ENCODE measurements at regions not wholly inside any gene's neighbourhood (a gene's known extent, or its start where the extent isn't known, plus 50 kb on each side); places are given as distances from the start of the nearest gene placed in this dataset.

- no peak for TF ChIP-seq CTCF (IDR thresholded peaks at IDR 0.05)
- Histone ChIP-seq H3K4me1 (ENCODE audit: control insufficient read depth in 1 of 2, insufficient read depth in 1 of 2, low read depth in 1 of 2, low read length in 1 of 2) (no peaks in the 10 kb centered on the region), H3K36me3 (no peaks in the 10 kb centered on the region), H3K9me3 (no peaks in the 10 kb centered on the region), H3K27me3 (peaks cover 52% of the 10 kb centered on the region), H3K27ac (no peak overlapping the region), H3K4me3 (ENCODE audit: low read depth in 1 of 2, low read length in 1 of 2) (no peak overlapping the region)
Observed at GRCh38 chr2:120666433-120666832, 69.2 kb upstream of the GLI2 start.

- Histone ChIP-seq H3K4me1 (ENCODE audit: control insufficient read depth in 1 of 2, insufficient read depth in 1 of 2, low read depth in 1 of 2, low read length in 1 of 2) (no peaks in the 10 kb centered on the region), H3K27ac (no peak overlapping the region), H3K27me3 (peaks cover 46% of the 10 kb centered on the region), H3K4me3 (ENCODE audit: low read depth in 1 of 2, low read length in 1 of 2) (no peak overlapping the region), H3K9me3 (no peaks in the 10 kb centered on the region), H3K36me3 (no peaks in the 10 kb centered on the region)
- no peak for TF ChIP-seq CTCF (IDR thresholded peaks at IDR 0.05)
Observed at GRCh38 chr2:120667981-120668380, 67.7 kb upstream of the GLI2 start.

- TF ChIP-seq CTCF (IDR thresholded peaks at IDR 0.05) = no peak
- Histone ChIP-seq H3K4me3 (ENCODE audit: low read depth in 1 of 2, low read length in 1 of 2) (no peak overlapping the region), H3K9me3 (no peaks in the 10 kb centered on the region), H3K36me3 (no peaks in the 10 kb centered on the region), H3K27ac (no peak overlapping the region), H3K27me3 (peaks cover 59% of the 10 kb centered on the region), H3K4me1 (ENCODE audit: control insufficient read depth in 1 of 2, insufficient read depth in 1 of 2, low read depth in 1 of 2, low read length in 1 of 2) (no peaks in the 10 kb centered on the region)
Observed at GRCh38 chr2:120669121-120669952, 66.3 kb upstream of the GLI2 start.

GRCh38 chr2:120669971-120670370 lies 65.7 kb upstream of the GLI2 start:
- TF ChIP-seq CTCF (IDR thresholded peaks at IDR 0.05) = no peak
- Histone ChIP-seq H3K27me3 (peaks cover 65% of the 10 kb centered on the region), H3K4me1 (ENCODE audit: control insufficient read depth in 1 of 2, insufficient read depth in 1 of 2, low read depth in 1 of 2, low read length in 1 of 2) (no peaks in the 10 kb centered on the region), H3K36me3 (no peaks in the 10 kb centered on the region), H3K9me3 (no peaks in the 10 kb centered on the region), H3K4me3 (ENCODE audit: low read depth in 1 of 2, low read length in 1 of 2) (no peak overlapping the region), H3K27ac (no peak overlapping the region)

GRCh38 chr2:120670371-120670770 lies 65.3 kb upstream of the GLI2 start:
- no peak overlapping the region for H3K27ac ChIP-seq
- no peaks in the 10 kb centered on the region for H3K4me1 ChIP-seq (ENCODE audit: control insufficient read depth in 1 of 2, insufficient read depth in 1 of 2, low read depth in 1 of 2, low read length in 1 of 2)
- H3K36me3 ChIP-seq = no peaks in the 10 kb centered on the region
- no peak overlapping the region for H3K4me3 ChIP-seq (ENCODE audit: low read depth in 1 of 2, low read length in 1 of 2)
- no peak for TF ChIP-seq CTCF (IDR thresholded peaks at IDR 0.05)
- peaks cover 69% of the 10 kb centered on the region for H3K27me3 ChIP-seq
- H3K9me3 ChIP-seq = no peaks in the 10 kb centered on the region

All from neutrophil (primary cell).